HG03039 (cell line): ENCODE measurements at regions not wholly inside any gene's neighbourhood (a gene's known extent, or its start where the extent isn't known, plus 50 kb on each side); places are given as distances from the start of the nearest gene placed in this dataset.

ENCODE experiments used
- ATAC-seq: cut with Tn5 transposase; IDR thresholded peaks from one replicate; pipeline ENCODE4 v1.9.1; 2021; ENCODE audit warnings: mild to moderate bottlenecking, moderate library complexity; ENCODE audit not compliant: unreplicated experiment

DNA sequence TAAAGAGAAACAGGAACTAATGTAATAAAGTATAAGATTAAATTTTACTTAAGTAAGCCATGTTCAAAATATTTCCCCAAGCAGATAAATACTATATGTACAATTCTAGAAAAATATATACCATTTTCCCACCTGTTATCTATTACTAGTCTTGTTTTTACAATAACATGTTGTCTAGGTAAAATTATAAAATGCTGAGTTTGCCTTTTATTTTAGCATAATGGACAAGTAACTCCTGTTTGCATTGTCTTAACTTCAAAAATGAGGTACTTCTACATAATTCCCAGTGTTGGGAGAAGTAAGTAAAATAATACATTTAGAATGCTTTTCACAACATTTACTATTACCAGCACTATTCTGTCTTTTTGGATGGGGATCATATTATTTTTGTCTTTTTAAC, 800.5 kb downstream of the SLITRK6 start:
- ATAC-seq, result no peak

DNA sequence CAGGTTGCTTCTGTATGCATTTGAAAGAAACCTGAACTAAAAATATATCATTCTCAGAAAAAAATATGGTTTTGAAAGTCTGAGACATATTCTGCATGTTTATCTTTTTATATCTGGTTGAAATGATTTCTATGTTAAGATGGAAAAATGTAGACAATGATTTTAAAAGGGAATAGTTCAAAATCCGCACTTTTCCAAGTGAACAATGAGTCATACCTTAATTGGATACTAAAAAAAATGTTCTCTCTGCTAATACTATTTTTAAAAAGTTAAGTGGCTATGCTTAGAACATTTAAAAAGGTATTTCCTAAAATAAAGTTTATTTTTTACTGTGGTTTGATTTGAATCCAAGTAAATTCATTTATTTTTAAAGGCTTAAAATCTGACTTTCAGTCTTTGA, 801.4 kb downstream of the SLITRK6 start:
- no peak for ATAC-seq

DNA sequence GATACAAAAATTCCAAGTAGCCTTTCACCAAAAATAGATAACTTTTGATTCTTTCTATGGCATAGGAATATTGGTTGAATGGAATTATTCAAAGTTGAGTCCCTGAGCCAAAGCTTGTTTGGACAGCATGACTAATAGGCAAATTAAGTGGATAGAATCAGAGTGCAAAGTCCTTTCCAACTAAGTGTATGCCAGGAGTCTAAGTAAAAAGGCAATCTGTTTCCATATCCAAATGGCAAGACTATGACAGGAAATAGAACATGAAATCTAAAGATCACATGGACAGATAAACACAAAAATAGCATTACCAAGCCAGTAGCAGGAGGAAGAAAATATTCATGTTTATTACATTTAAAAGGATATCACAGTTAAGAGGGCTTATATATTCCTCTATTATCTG, 804.6 kb downstream of the SLITRK6 start:
- no peak for ATAC-seq

DNA sequence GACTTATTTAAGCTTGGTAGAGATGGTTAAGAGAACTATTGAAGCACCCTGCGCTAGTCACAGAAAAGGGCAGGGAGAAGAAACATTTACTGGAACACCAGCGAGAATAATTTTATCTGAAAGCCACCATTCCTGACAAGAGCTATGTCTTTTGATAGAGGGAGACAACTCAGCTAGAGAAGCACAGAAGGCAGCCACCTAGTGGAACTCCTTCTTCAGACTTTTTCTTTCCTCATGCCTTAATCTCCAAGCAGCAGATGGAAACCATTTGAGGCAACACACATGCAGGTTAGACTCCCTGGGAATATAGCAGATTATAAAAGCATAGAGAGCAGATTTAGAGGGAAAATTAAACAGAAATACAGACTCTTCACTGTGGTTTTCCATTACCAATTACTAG, 813.4 kb downstream of the SLITRK6 start:
- ATAC-seq, result no peak

DNA sequence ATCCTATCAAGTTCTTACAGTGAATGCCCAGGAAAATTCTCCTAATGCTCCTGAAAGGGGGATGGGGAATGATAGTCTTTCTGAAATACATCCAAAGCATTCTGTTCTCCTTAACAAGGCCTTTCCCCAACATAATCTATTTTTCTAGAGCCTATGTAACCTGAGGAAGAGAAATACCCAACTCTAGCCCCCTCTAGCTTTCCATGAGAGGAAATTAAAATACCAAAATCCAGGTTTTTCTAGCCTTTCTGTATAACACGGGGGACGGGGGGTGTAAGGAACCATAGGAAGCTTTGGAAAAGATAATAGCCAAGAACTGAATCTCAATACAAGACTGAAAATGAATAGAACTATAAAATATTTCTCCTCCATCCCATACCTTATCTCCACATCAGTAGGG, 815.9 kb downstream of the SLITRK6 start:
- no peak for ATAC-seq

DNA sequence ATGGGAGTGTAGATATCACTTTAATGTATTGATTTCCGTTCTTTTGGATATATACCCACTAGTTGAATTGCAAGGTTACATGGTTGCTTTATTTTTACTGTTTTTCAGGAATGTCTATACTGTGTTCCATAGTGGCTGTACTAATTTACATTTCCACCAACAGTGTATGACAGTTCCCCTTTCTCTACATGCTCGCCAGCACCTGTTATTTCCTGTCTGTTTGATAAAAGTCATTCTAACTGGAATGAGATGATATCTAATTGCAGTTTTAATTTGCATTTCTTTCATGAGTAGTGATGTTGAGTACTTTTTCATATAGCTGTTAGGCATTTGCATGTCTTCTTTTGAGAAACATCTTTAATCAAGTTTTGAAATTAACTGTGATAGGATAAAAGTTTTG, 818.6 kb downstream of the SLITRK6 start:
- ATAC-seq, result no peak

DNA sequence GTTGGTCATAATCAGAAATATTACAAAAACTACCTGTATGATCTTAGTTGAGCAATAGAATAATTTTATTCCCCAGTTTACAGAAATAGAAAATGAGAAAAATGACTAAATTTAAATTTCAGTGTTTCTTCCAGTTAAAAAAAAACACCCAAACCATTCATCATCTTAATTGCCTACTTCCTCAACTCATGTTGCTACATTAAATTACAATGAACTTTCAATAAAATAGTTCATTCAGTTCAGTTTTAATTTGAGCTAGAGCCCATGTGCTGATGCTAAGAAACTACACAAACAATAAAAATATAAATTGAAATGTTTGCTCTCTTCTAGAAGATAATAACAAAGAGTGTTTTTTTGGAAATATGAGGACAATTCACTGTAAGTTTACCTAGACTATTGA, 820.4 kb downstream of the SLITRK6 start:
- no peak for ATAC-seq

DNA sequence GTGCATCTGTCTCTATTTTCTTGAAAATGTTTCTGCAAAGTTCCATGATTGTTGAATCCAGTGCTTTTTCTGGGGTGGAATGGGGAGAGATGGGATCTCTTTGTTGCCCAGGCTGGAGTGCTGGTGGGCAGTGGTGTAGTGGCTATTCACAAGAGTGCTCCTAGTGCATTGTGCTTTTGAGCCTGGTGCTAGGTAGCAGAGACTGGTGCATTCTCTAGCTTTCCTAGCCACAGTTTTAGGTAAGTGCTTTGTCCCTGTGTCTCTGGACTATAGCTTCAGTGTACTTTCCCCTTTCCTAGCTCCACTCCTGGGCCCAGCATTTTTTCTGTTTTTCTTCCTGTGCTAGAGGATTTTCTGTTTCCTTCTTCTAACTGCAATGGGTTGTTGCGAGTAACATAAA, 825.6 kb downstream of the SLITRK6 start:
- ATAC-seq, result no peak

DNA sequence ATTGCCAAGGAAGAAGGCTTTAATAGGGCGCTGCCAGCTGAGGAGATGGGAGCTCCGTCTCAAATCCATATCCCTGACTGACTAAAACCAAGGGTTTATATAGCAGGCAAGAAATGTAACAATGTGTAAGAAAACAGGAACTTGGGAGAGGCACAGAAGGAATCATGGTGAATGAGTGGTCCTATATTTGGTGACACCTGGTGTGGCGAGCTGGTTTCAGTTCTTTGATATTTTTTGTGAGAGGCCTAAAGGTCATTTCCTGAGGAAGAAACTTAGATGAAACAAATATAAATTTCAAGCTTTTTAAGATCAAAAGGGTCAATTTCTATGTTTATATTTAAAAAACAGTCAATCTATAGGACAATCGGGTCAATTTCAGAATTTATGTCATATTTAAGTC, 826.3 kb downstream of the SLITRK6 start:
- ATAC-seq, result no peak

DNA sequence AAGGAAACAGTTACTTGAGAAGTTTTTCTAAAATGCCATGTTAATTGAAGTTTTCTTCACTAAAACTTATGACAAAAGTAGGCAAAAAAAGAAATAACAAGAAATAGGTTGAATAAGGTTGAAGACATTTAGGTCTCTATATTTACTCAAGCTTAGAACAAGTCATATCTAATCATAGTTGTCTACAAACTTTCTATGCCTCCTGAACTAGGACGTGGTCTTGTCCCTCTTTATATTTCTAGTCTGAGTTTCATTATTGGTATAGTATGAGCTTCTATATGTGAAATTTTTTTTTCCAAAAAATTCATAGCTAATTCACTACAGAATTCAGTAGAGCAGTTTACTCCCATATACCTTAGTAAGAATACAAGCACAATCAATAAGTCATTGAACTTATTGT, 836.4 kb downstream of the SLITRK6 start:
- ATAC-seq, result no peak

DNA sequence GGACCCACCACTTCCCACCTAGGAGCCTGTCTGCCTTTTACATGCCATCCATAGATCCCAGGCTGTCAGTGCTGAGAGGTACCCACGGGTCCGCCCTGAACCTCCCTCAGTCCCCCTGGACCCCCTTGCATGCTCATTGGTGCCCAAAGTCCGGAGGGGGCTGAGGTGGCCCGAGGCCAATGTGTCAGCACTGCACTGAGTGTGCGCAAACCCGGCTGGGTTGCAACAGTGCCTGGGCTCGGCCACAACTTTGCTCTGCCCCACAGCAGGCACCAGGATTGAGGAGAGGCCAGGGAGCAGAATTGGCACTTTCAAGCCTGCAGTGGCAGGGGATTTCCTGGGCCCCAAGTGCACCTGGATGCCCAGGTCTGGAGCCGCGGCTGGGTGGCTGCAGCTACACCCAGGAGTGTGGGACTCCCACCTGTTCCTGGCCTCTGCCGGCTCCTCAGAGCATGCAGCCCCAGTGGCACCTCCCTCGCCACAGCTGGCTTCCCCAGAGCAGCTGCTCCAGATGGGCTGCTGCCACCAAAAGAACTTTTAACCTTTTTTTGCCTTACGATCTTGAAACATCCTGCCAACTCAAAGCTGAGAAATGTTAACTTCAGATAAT, 837.0 kb downstream of the SLITRK6 start:
- ATAC-seq, result no peak

DNA sequence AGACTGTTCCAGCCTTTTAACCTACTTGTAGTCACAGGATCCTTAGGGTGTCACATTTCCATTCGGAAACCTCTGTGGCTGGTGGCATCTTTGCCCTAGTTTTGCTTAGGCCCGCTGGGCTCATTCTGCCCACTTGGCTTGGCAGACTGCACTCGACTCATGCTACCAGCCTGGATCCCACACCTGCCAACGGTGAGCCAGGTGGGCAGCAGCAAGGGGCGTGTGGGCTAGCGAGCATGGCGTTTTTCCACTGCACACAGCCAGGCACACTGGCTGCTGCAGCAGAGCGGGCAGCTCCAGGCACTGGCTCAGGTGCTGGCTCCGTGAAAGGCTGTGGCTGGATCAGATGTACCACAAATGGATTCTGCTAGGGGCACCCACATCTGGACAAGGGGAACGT, 838.2 kb downstream of the SLITRK6 start:
- no peak for ATAC-seq

DNA sequence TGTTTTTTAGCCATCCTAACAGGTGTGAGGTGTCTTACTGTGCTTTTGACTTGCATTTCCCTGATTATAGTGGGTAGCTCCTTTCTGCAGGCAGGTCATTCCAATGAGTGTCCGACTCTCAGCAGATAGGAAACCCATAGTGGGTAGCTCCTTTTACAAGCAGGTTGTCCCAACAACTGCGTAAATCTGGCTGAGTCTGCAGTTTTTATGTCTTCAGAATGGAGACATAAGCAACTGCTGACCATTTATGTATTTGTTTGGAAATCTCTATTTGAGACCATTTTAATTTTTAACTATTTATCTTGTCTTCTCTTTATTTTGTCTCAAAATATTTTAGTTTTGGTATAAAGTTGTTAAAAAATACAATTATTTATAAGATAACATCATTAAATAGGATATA, 839.4 kb downstream of the SLITRK6 start:
- no peak for ATAC-seq

DNA sequence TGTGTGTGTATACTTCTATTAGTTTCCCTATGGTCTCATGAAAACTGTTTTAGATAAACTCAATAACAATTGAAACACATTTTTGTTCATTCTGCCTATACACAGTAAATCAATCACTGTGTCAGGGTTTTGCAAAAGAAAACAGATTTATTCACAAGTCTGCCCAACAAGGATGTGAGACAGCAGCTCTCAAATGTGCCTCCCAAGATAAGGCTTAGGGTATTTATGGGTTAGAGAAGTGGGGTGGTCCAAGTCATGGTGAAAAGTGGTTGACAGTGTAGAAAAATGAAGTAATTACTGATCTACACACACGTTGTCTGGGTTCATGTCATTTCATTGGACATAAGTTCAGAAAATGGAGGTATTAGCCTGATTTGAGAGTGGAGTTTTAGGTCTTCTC, 844.6 kb downstream of the SLITRK6 start:
- ATAC-seq, result no peak

DNA sequence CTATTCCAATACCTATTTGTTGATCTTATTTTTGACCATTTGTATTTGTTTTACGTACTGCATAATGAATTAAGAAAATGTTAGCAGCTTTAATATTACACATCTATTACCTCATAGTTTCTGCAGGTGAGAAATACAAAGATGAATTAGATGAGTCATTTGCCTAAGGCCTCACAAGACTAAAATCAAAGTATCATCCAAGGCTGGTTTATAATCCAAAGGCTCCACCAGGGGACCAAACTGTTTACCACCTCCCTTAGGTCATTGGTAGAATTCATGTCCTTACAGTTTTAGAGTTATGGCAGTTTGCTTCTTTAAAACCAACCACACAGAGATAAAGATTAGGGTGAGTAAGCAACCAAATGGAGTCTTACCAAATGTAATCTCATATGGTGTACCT, 848.1 kb downstream of the SLITRK6 start:
- no peak for ATAC-seq

DNA sequence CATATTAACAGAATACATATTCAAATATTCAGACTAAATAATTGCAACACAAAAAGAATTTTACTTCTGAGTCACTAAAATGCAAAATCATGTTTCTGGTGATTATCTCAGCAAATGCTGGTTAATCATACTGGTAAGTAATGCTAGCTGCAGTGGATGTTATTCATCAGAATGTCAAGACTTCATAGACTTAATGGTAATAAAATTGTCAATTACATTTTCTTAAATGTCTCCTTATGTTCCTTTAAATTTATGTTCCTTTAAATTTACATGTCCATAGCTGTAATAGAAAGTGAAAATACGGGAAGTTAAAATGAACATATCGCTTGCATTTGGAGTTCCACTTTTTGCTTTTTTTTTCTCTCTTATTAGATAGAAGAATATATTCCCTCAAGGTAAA, 853.0 kb downstream of the SLITRK6 start:
- no peak for ATAC-seq

DNA sequence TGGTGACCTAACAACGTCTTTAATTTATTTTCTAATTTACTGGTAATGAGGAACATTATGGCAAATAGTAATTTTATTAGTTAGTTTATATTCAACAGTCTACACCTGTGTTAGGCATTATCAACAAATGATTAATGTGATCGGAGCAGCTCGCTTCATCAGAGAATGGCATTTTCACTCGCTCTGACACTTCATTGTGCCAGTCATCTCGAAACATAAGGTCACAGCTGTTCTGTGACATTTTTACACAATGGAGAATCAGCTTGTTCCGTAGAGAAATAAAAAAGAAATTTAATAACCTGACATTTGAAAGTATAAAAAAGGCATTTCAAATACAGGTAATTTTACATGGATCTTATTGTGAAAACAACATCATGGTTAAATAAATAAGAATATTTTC, 858.4 kb downstream of the SLITRK6 start:
- no peak for ATAC-seq

DNA sequence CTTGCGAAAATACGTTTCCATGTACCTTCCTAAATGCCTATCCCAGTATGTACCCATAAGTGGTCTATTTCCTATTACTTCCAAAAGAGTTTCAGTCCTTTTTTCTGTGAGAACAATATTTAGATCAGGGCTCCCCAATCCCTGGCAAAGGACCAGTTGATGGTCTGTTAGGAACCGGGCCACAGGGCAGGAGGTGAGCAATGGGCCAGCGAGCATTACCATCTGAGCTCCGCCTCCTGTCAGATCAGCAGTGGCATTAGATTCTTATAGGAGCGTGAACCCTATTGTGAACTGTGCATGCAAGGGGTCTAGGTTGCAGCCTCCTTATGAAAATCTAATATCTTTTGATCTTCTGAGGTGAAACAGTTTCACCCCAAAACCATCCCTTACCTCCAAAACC, 859.1 kb downstream of the SLITRK6 start:
- no peak for ATAC-seq

DNA sequence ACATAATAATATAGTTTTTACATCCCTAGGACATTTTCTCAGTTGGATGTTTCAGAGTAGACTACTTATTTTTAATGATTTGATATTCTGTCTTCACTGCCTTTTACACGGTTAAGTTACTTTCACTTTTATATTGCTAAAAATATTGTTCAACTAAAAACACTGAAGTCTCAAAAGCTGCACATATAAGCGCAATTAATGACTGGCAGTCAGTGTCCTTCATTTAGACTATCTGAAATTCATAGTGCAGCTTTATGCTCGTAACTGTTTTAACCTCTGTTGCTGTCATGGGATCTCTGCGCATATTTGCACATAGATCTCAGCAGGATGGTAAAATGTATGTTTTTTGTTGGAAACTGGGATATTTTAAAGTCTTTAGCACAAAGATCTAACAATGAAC, 864.3 kb downstream of the SLITRK6 start:
- ATAC-seq, result no peak

DNA sequence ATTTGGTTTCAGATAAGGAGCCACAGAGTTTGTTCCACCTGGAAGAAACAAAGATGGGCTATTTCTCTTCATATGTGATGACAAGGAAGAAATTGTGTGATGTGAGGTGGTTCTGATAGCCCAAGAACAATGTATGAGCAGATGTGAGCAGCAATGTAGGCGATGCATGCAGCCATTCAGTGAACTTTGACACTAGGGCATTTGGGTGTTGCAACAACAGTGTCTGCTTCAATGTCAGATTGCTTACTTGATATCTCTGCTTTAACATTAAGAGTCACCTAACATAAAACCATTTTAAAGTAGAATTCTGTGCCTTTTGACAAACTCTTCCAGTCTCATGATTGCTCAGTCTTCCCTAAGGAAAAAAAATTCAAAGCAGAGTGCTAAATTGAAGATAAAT, 865.4 kb downstream of the SLITRK6 start:
- ATAC-seq, result no peak

DNA sequence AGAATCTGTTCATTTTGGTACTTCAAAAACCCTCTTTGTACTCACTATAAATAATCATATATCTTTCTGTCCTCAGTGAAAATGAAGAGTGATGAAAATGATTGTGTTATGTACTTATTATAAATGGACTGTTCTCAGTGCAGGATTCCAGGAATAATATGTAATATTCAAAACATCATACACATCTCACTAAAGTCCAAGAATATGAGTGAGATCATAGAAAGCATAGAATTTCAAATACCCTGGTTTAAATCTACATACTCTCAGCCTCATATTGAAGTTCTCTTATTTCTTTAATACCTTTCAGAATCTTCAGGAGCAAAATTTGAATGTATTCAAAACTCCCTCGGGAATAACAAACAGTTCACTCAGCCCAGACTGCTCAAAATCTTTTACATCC, 868.0 kb downstream of the SLITRK6 start:
- no peak for ATAC-seq

DNA sequence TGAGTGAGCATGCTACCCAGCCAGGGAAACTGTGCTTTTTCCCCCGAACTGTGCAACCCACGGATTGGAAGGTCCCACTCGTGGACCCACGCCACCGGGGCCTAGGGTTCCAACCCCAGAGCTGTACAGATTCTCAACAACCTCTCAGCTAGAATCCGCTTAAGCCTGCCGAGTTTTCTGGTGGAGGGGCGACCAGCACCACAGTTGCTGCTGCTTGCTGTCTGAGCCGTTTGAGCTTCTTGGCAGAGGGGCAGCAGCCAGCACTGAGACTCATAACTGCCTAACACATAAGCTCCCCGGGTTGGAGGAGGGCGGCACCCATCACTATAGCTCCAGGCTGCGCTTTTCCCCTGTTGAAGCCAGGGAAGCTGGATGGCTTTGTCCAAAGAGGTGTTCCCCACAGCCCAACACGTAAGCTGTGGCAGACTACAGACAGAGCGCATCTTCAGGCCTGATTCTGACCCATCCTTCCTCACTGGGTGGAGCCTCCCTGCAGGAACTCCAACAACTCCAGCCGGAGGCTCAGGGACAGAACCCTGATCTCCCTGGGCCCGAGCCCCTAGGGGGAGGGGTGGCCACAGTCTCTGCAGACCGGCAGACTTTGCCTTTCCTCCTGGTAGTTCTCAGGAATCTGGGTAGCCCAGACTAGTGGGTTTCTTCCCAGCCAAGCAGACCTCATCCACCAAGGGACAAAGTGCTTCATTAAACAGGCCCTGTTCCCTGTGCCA, 871.6 kb downstream of the SLITRK6 start:
- ATAC-seq, result no peak

DNA sequence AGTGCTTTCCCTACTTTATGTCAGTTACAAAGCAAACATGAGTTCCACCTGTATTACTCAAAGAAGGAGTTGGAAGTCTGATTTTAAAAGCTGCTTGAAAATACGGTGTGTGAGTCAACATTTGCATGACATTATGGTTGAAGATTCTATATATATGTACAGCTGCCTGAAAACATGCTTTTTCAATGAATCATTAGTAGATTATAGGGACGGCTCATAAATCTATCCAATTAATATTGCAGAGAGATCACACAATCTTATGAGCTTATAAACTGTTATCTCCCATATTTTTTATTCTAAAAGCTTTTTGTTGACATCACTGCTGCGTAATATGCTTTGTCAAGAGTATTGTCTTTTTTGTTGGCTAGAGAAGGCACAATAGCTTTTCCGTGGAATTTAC, 873.8 kb downstream of the SLITRK6 start:
- ATAC-seq, result no peak
